ENCODE measurements at regions not wholly inside any gene's neighbourhood (a gene's known extent, or its start where the extent isn't known, plus 50 kb on each side); places are given as distances from the start of the nearest gene placed in this dataset.

- no peak for TF ChIP-seq CTCF (IDR thresholded peaks at IDR 0.05; ENCODE audit: low read length)
- no peak for TF ChIP-seq EZH2 (IDR thresholded peaks at IDR 0.05; ENCODE audit: borderline replicate concordance, low read length)
Measured at GRCh38 chr6:137647762-137648447, 153.7 kb upstream of the OLIG3 start.

All from OCI-LY1 (cell line).